AG10803 (cell line): ENCODE measurements at regions not wholly inside any gene's neighbourhood (a gene's known extent, or its start where the extent isn't known, plus 50 kb on each side); places are given as distances from the start of the nearest gene placed in this dataset.

Experiments used
- DNase-seq: peaks from one replicate; pipeline ENCODE4 v3.0.0; 2010; ENCODE audit warnings: low read depth
- H3K4me3 ChIP-seq: 2 replicates; pipeline ENCODE4 v1.5.1; 2011; ENCODE audit warnings: mild to moderate bottlenecking, low read length, control low read depth
- TF ChIP-seq, protein P1 (sequence below): conservative IDR thresholded peaks from 2 replicates; pipeline ENCODE4 v1.5.1; 2011; ENCODE audit warnings: mild to moderate bottlenecking, low read length, control low read depth, inconsistent platforms

DNA sequence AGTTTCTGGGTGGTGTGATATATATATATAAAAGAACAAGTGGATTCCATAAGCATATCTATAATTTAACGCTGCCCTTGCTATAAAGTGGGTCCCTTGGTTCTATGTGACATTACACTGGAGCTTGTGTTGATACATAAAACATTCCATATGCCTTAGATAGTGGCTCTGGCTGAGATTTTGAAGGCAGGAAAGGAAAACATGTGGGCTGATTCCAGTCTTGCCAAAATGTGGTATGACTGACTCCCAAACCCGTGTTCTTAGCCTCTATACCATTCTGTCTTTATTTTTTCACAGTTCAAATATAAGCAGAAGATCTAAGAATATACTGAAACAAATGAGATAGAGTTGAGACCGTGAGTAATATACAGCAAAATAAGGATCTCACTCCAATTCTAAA lies 522.8 kb upstream of the LRRC4C start:
- TF ChIP-seq, protein P1, sequence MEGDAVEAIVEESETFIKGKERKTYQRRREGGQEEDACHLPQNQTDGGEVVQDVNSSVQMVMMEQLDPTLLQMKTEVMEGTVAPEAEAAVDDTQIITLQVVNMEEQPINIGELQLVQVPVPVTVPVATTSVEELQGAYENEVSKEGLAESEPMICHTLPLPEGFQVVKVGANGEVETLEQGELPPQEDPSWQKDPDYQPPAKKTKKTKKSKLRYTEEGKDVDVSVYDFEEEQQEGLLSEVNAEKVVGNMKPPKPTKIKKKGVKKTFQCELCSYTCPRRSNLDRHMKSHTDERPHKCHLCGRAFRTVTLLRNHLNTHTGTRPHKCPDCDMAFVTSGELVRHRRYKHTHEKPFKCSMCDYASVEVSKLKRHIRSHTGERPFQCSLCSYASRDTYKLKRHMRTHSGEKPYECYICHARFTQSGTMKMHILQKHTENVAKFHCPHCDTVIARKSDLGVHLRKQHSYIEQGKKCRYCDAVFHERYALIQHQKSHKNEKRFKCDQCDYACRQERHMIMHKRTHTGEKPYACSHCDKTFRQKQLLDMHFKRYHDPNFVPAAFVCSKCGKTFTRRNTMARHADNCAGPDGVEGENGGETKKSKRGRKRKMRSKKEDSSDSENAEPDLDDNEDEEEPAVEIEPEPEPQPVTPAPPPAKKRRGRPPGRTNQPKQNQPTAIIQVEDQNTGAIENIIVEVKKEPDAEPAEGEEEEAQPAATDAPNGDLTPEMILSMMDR = no peak
- DNase-seq = no peak
- no peak overlapping the region for H3K4me3 ChIP-seq

DNA sequence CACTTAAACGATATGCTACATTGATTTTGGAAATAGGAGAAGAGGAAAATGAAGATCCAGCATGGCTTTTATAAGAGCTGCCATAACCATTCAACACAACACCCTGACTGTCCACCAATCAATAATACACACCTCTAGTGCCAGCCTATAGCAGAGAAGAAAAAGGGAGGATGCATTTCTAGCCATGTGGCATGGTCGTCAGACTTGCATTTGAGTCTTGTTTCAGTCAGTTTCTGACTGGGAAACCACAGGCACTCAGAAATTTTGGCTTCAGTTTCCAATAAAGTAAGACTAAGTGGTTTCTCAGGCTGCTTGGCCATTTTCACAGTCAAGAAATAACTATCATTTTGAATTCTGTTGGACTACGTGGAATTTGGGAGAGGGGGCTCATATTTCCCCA lies 523.5 kb upstream of the LRRC4C start:
- no peak for DNase-seq
- no peak overlapping the region for H3K4me3 ChIP-seq
- TF ChIP-seq, protein P1 = no peak

DNA sequence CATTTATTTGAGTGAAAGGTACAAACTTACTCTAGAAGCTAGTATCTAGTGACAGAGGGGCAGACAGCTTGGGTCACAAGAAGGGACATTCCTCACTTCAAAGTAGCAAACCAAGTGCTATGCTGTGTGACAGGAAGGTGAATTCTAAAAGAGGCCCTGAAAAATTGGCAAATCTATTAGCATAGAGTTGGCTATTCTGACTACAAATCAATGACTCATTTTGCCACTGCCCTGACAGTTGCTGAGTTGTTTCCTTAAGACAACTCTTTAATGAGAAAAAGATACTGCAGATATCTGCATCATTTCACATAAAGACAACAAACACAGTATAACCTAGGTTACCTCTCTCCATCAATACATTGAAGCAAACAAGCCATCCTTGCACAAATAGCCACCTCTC lies 524.0 kb upstream of the LRRC4C start:
- no peak for DNase-seq
- H3K4me3 ChIP-seq = no peak overlapping the region
- TF ChIP-seq, protein P1 = no peak

DNA sequence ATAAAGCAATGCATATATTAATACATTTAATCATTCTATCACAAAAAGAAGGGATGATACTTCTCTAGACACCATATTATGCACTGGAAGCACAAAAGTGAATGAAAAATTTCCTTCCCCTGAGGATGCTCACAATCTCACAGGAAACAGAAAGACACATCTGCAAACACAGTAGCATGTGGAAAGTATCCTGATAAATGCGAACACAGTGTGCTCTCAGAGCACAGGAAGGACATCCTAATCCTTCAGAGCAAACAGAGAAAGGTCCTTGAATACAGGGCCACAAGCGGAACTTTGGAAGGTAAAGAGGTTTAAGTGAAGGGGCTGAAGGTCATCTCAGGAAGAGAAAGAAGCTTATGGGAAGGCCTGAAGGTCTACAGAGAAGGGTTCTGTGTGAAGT lies 524.6 kb upstream of the LRRC4C start:
- no peak for DNase-seq
- TF ChIP-seq, protein P1 = no peak
- H3K4me3 ChIP-seq = no peak overlapping the region

DNA sequence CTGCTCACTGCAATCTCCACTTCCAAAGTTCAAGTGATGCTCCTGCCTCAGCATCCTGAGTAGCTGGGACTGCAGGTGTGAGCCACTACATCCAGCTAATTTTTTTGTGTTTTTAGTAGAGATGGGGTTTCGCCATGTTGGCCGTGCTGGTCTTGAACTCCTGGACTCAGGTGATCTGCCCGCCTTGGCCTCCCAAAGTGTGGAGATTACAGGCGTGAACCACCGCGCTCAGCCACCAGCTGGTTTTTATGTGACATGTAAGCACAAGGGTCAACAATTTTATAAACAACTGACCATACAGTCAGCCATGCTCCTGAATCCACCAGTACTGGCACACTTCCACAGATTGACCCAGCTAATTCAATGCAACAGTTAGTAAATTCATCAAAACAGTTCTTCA lies 526.3 kb upstream of the LRRC4C start:
- TF ChIP-seq, protein P1 = no peak
- H3K4me3 ChIP-seq = no peak overlapping the region
- DNase-seq = no peak

DNA sequence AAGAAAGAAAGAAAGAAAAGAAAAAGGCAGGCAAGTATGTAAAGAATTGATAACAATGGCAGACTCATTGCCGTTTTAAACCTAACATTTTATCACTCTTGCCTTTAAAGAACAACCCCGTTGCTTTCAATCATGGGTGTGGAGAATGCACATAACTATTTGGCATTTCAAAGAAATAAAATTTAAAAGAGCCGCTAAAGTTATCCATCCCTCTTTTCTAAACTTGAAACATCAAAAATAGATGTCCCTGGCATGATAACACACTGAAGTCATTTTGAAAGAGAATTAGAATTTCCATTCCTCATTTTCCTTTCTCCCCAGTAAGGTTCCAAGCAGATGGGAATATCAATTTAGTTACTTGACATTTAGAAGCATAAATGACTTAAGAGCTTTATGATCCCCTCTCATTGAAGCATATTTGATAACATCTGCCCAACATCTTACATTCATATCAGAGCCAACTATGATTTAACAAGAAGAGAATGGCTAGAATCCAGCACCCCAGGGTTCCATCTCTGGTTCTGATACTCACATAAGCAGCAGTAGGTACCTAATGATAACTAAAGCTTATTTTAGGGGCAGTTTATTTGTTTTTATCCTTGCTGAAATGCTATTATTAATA lies 529.6 kb upstream of the LRRC4C start:
- no peak overlapping the region for H3K4me3 ChIP-seq
- DNase-seq = no peak
- TF ChIP-seq, protein P1 = no peak

DNA sequence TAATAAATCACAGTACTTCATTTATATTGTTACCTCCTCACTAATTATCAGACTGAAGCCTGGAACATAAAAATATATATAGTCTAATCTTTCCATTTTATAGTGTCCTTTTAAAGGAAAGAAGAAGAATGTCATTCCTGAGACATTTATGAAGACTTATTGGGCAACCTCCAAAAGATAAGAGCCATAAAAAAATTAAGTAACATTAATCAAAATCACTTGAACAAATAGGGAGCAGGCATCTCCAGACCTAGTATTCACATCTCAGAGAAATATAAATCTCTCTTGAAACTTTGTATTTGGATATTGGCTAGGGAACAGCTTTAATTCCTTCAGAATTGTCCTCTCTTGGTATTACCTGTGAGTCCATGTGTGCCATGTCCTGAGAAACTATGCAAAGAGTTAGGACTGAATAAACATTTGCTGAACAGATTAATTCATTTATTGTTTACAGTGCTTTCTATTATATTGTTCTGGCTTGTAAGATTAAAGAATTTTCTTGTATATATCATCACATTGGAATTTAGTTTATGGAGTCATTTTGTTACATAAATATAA lies 530.5 kb upstream of the LRRC4C start:
- no peak for DNase-seq
- TF ChIP-seq, protein P1 = no peak

More for the DNA sequence above, 530.5 kb upstream of the LRRC4C start:
- no peak overlapping the region for H3K4me3 ChIP-seq
